ENCODE measurements at regions not wholly inside any gene's neighbourhood (a gene's known extent, or its start where the extent isn't known, plus 50 kb on each side); places are given as distances from the start of the nearest gene placed in this dataset.

DNA sequence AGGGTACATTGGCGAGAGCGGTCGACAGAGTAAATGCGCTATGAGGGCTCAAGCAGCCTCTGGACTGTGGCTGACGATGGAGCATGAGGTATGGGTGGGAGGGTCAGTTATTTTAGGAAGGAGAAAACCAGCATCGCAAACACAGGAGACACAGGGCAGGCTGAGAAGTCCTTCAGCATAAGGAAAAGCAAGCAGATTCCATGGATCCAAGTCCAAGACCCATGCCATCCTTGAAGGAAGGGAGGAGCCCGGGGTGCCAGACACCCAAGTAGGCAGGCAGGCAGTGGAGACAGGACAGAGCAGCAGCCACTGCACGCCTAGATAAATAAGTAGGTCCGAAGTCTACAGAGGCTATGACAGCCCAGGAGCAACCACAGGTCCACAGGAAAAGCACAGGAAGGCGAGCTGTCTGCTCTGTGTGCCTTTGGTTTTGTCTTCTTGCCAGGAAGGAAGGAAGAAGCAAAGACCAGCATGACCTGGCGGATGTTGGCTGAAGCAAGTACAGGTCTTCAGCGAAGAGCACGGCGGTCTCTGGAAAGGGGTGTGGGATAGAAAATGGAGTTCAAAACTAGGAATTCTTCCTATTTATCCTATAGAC is 76.4 kb upstream of the SLC45A1 start (continued):
- peak; percentile 78 for TF ChIP-seq ARID5B (CRISPR knock-in tag; IDR thresholded peaks at IDR 0.05)
- TF ChIP-seq ZNF121 (CRISPR knock-in tag; IDR thresholded peaks at IDR 0.05), result peak; percentile 94
- TF ChIP-seq, protein P1, sequence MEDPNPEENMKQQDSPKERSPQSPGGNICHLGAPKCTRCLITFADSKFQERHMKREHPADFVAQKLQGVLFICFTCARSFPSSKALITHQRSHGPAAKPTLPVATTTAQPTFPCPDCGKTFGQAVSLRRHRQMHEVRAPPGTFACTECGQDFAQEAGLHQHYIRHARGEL (CRISPR knock-in tag; IDR thresholded peaks at IDR 0.05), result no peak
- peak; percentile 89 for TF ChIP-seq MEIS2 (CRISPR knock-in tag; IDR thresholded peaks at IDR 0.05)
- no peak for TF ChIP-seq ZNF709 (CRISPR knock-in tag; IDR thresholded peaks at IDR 0.05)
- no peak for TF ChIP-seq THAP8 (CRISPR knock-in tag; IDR thresholded peaks at IDR 0.05; ENCODE audit: borderline replicate concordance)
- no peak for TF ChIP-seq LBX2 (CRISPR knock-in tag; IDR thresholded peaks at IDR 0.05; ENCODE audit: borderline replicate concordance)
- 0 out of 2 replicates have a peak, but pooled peaks have one; percentile 23 for TF ChIP-seq KDM1A (CRISPR knock-in tag; IDR thresholded peaks at IDR 0.05)
- TF ChIP-seq ZNF362 (CRISPR knock-in tag; IDR thresholded peaks at IDR 0.05; ENCODE audit: borderline replicate concordance), result peak; percentile 26; the same call in 1 of the 2 replicates
- TF ChIP-seq ISL2 (CRISPR knock-in tag; IDR thresholded peaks at IDR 0.05), result peak; percentile 58; the same call in 1 of the 2 replicates
- no peak for TF ChIP-seq TFDP1 (CRISPR knock-in tag; IDR thresholded peaks at IDR 0.05; ENCODE audit: borderline replicate concordance)
- TF ChIP-seq ZNF790 (CRISPR knock-in tag; IDR thresholded peaks at IDR 0.05; ENCODE audit: borderline replicate concordance), result no peak
- no peak for TF ChIP-seq SNAI1 (CRISPR knock-in tag; IDR thresholded peaks at IDR 0.05; ENCODE audit: borderline replicate concordance)
- no peak for TF ChIP-seq REXO4 (CRISPR knock-in tag; IDR thresholded peaks at IDR 0.05; ENCODE audit: borderline replicate concordance)
- peak; percentile 27 for TF ChIP-seq GABPB1 (CRISPR knock-in tag; IDR thresholded peaks at IDR 0.05)
- no peak for TF ChIP-seq TAF1 (CRISPR knock-in tag; IDR thresholded peaks at IDR 0.05)
- peak; percentile 42; the same call in 1 of the 2 replicates for TF ChIP-seq ZNF614 (CRISPR knock-in tag; IDR thresholded peaks at IDR 0.05; ENCODE audit: borderline replicate concordance)
- no peak for TF ChIP-seq ZNF441 (CRISPR knock-in tag; IDR thresholded peaks at IDR 0.05; ENCODE audit: borderline replicate concordance)
- no peak for TF ChIP-seq SAFB2 (CRISPR knock-in tag; IDR thresholded peaks at IDR 0.05; ENCODE audit: borderline replicate concordance, low read depth)
